ENCODE measurements at regions not wholly inside any gene's neighbourhood (a gene's known extent, or its start where the extent isn't known, plus 50 kb on each side); places are given as distances from the start of the nearest gene placed in this dataset.

DNA sequence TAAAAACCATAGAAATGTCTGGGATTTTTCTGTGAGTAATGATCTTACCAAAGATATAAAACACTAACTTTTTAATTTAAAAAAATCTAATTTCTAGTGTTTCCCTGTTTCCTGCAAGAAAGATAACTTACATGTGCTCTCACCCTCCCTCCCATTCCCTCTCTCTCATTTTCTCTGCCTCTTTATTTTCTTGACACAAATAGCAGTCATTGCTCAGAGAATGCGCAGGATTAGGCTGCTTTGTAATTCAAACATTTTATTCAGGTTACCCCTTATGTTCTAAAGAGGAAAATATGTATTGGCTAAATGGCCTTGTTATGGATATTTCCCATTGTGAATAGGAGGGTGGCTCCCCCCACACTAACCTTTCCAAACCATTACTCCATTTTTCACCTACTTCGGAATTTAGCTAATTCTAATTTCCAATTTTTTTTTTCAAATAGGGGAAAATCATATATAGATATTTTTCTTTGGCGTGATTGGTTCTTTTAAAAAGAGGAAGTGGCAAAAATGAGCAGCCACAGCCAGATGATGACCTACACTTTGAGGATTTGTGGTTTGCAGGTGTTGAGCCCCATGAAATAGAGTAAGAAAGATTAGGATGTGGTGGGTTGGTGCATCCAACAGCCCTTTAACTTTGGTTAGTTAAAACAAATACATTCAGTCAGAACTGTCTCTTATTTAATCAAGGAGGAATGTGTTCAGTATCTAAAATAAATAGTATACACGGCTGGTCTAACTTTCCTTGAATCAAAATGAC is 554.4 kb downstream of the IGSF11 start:
- no peak for TF ChIP-seq CTCF (IDR thresholded peaks at IDR 0.05)
- TF ChIP-seq POLR2A (IDR thresholded peaks at IDR 0.05), result no peak

All from Peyer's patch (tissue), 4 donors.